ENCODE measurements at regions not wholly inside any gene's neighbourhood (a gene's known extent, or its start where the extent isn't known, plus 50 kb on each side); places are given as distances from the start of the nearest gene placed in this dataset.

DNA sequence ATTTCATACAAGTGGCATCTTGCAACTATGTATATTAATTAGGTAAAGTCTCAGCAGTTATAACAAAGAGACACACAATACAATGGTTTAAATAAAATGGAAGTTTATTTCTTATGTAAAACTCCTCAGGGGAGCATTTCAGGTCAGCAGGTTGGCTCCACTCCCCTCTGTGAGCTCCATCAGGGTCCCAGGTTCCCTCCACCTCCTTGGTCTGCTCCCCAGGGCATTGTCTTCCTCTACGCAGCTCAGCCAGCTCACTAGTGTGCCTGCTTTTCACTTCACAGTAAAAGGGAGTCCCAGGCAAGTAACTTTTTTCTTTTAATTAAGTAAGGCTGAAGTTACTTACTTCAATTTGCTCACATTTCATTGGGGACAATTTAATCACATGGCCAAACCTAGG is 135.3 kb upstream of the FNDC3A start:
- CTCF ChIA-PET: no interaction called here
- intact Hi-C loops (cut with micrococcal nuclease): no loop called here
- Mint-ChIP-seq H3K9me3 (no peaks in the 10 kb centered on the region), H3K27me3 (peaks cover 10% of the 10 kb centered on the region), H3K4me1 (no peaks in the 10 kb centered on the region), H3K4me3 (no peak overlapping the region), H3K27ac (no peak overlapping the region), H3K36me3 (ENCODE audit: low read depth) (peaks cover 3% of the 10 kb centered on the region)
- POLR2A ChIA-PET: no interaction called here
- TF ChIP-seq, protein P1, sequence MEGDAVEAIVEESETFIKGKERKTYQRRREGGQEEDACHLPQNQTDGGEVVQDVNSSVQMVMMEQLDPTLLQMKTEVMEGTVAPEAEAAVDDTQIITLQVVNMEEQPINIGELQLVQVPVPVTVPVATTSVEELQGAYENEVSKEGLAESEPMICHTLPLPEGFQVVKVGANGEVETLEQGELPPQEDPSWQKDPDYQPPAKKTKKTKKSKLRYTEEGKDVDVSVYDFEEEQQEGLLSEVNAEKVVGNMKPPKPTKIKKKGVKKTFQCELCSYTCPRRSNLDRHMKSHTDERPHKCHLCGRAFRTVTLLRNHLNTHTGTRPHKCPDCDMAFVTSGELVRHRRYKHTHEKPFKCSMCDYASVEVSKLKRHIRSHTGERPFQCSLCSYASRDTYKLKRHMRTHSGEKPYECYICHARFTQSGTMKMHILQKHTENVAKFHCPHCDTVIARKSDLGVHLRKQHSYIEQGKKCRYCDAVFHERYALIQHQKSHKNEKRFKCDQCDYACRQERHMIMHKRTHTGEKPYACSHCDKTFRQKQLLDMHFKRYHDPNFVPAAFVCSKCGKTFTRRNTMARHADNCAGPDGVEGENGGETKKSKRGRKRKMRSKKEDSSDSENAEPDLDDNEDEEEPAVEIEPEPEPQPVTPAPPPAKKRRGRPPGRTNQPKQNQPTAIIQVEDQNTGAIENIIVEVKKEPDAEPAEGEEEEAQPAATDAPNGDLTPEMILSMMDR (IDR thresholded peaks at IDR 0.05): no peak
- ATAC-seq (ENCODE audit: low read depth) (no peak), DNase-seq (no peak)

DNA sequence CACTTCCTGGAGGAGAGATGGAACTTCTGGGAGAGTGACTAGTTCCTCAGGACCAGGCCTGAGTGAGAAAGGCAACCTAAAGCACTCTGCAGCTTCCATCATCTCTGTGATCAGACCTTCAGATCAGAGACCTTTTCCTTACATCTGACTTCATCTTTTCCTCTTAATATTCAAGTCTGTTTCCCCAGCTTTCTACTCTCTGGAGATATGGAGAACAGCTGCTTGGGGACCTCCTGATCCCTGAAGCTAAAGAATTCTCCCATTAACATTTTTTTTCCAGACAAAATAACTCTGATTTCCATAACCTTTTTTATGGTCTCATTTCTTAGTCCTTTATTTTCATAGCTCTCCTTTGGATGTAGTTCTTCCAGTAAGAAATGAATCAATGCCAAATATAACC is 133.4 kb upstream of the FNDC3A start:
- H3K27ac Mint-ChIP-seq: no peak overlapping the region

DNA sequence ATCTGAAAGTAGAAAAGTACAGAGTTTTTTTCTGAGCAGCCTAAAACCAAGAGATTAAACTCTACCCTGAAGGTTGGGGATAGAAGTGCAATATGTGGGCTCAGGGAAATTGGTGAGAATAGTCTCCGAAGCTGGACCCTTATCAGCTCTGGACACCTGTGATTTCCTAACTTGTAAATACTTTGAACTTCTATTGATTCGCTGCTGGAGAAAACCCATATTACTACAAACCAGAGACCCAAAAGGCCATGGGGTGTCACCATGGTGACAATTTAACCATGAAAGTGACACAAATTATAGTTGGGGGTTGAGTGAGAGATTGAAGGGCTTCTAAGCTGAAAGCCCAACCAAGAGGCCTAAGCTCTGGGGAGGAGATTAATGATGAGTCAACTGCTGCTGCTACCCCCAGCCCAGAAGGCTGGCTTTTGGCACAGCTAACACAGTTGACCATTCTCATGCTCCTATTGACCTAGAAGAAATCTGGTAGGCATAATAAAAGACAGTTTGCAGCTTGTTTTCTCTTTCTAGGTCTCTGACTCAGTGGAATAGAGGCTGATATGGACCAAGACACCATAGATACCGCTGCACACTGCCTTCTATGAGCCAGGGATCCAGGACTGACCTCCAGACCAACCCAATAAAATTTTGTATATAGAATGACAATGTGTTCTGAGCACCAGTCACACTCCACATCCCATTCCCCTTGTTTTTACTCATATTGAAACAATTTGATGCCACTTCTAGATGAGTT is 131.9 kb upstream of the FNDC3A start:
- H3K4me3 Mint-ChIP-seq: no peak overlapping the region
- H3K27ac Mint-ChIP-seq: no peak overlapping the region
- TF ChIP-seq, protein P1 (IDR thresholded peaks at IDR 0.05): no peak
- ATAC-seq (ENCODE audit: low read depth) (no peak), DNase-seq (no peak)
- no peaks in the 10 kb centered on the region for H3K36me3 Mint-ChIP-seq (ENCODE audit: low read depth)
- CTCF ChIA-PET: no interaction called here
- intact Hi-C loops (cut with micrococcal nuclease): no loop called here
- H3K9me3 Mint-ChIP-seq: no peaks in the 10 kb centered on the region
- POLR2A ChIA-PET: no interaction called here
- no peaks in the 10 kb centered on the region for H3K4me1 Mint-ChIP-seq
- H3K27me3 Mint-ChIP-seq: peaks cover 12% of the 10 kb centered on the region

More for the DNA sequence above, 133.4 kb upstream of the FNDC3A start:
- no peaks in the 10 kb centered on the region for H3K4me1 Mint-ChIP-seq
- peaks cover 10% of the 10 kb centered on the region for H3K27me3 Mint-ChIP-seq
- TF ChIP-seq, protein P1 (IDR thresholded peaks at IDR 0.05): no peak
- ChIA-PET POLR2A (no interaction called here), CTCF (no interaction called here)
- ATAC-seq (ENCODE audit: low read depth): no peak
- no peak overlapping the region for H3K4me3 Mint-ChIP-seq
- intact Hi-C loops (cut with micrococcal nuclease): no loop called here
- no peaks in the 10 kb centered on the region for H3K36me3 Mint-ChIP-seq (ENCODE audit: low read depth)
- H3K9me3 Mint-ChIP-seq: no peaks in the 10 kb centered on the region
- no peak for DNase-seq

DNA sequence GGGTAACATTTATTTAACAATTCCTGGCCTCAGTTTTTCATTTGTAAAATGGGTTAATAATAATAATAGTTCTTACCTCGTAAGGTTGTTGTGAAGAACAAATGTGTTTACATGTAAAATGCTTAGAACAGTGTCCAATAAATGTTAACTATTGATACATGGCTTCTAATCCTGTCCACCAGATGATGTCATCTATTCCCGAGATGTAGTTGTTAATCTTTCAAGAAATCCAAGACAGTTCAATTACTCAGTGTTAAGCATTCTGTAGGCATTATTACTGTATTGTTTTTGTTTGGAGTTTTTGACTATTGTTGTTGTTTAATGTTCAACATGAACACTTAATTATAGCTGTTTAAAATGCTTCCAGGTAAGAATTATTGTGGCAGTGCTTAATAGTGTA is 131.0 kb upstream of the FNDC3A start:
- H3K27me3 Mint-ChIP-seq: peaks cover 17% of the 10 kb centered on the region
- no peak overlapping the region for H3K27ac Mint-ChIP-seq
- H3K4me3 Mint-ChIP-seq: no peak overlapping the region
- DNase-seq: no peak
- ChIA-PET CTCF (no interaction called here), POLR2A (no interaction called here)
- intact Hi-C loops (cut with micrococcal nuclease): no loop called here
- TF ChIP-seq, protein P1 (IDR thresholded peaks at IDR 0.05): no peak
- no peak for ATAC-seq (ENCODE audit: low read depth)
- no peaks in the 10 kb centered on the region for H3K4me1 Mint-ChIP-seq
- no peaks in the 10 kb centered on the region for H3K36me3 Mint-ChIP-seq (ENCODE audit: low read depth)
- no peaks in the 10 kb centered on the region for H3K9me3 Mint-ChIP-seq

DNA sequence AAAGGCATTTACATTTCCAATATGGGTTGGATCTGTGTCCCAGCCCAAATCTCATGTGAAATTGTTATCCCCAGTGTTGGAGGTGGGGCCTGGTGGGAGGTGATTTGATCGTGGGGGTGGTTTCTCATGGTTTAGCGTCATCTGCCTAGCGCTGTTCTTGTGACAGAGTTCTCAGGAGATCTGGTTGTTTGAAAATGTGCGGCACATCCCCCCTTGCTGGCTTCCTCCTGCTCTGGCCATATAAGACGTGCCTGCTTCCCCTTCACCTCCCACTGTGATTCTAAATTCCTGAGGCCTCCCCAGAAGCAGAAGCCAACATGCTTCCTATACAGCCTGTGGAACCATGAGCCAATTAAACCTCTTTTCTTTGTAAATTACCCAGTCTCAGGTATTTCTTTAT is 126.2 kb upstream of the FNDC3A start:
- Mint-ChIP-seq H3K27ac (no peak overlapping the region), H3K4me1 (peaks cover 5% of the 10 kb centered on the region), H3K27me3 (peaks cover 18% of the 10 kb centered on the region), H3K4me3 (no peak overlapping the region), H3K9me3 (no peaks in the 10 kb centered on the region), H3K36me3 (ENCODE audit: low read depth) (no peaks in the 10 kb centered on the region)
- ATAC-seq (ENCODE audit: low read depth) (no peak), DNase-seq (no peak)
- ChIA-PET CTCF (no interaction called here), POLR2A (no interaction called here)
- intact Hi-C loops (cut with micrococcal nuclease): no loop called here
- TF ChIP-seq, protein P1 (IDR thresholded peaks at IDR 0.05): no peak

Measured in activated B cell treated with CpG ODN at 0.5 μM for 24 hours (primary cell).